Upper lobe of left lung (tissue), 6 donors: ENCODE measurements at regions not wholly inside any gene's neighbourhood (a gene's known extent, or its start where the extent isn't known, plus 50 kb on each side); places are given as distances from the start of the nearest gene placed in this dataset.

Source experiments
- ATAC-seq, 2 donors: fragments of 200-7000 bp; cut with Tn5 transposase; one replicate each; pipeline ENCODE4 v1.9.1; 2022; ENCODE audit warnings: mild to moderate bottlenecking in 2 of 2, moderate library complexity in 2 of 2; ENCODE audit not compliant: low FRiP score in 2 of 2
- DNase-seq, 2 donors: peaks; one replicate each; pipeline ENCODE4 v3.0.0-alpha.2; 2019 to 2020
- H3K27ac ChIP-seq, 4 donors: fragments of 200-600 bp; sonication (generic); one replicate each; pipeline ENCODE4 v1.5.1; 2016 to 2019
- H3K27me3 ChIP-seq, 4 donors: fragments of 200-600 bp; sonication (generic); one replicate each; pipeline ENCODE4 v1.5.1; 2017 to 2019
- H3K36me3 ChIP-seq, 4 donors: fragments of 200-600 bp; sonication (generic); one replicate each; pipeline ENCODE4 v1.5.1; 2016 to 2019
- H3K4me1 ChIP-seq, 4 donors: fragments of 200-600 bp; sonication (generic); one replicate each; pipeline ENCODE4 v1.5.1; 2018 to 2019
- H3K4me3 ChIP-seq, 4 donors: fragments of 200-600 bp; sonication (generic); one replicate each; pipeline ENCODE4 v1.5.1; 2017 to 2019; ENCODE audit warnings: mild to moderate bottlenecking in 2 of 4, moderate library complexity in 1 of 4
- H3K9me3 ChIP-seq, 4 donors: fragments of 200-600 bp; sonication (generic); one replicate each; pipeline ENCODE4 v1.5.1; 2018 to 2019
- CTCF ChIP-seq, 6 experiments: fragments of 450-650 bp in 4 of 6; fragments of 200-600 bp in 2 of 6; sonication (generic) in 2 of 6; IDR thresholded peaks; one replicate each; pipeline ENCODE4 v1.5.1; 2016 to 2019; ENCODE audit warnings: antibody characterized with exemption in 6 of 6
- EP300 ChIP-seq, 4 donors: sonication (generic); formaldehyde crosslinking; IDR thresholded peaks; one replicate each; pipeline ENCODE4 v1.5.1; 2017; ENCODE audit warnings: antibody characterized with exemption in 4 of 4, control low read depth in 2 of 4
- POLR2A ChIP-seq, 4 donors: fragments of 450-650 bp; IDR thresholded peaks; one replicate each; pipeline ENCODE4 v1.5.1; 2016 to 2017; ENCODE audit warnings: antibody characterized with exemption in 4 of 4, mild to moderate bottlenecking in 2 of 4
- POLR2AphosphoS5 ChIP-seq, 2 donors: sonication (generic); formaldehyde crosslinking; IDR thresholded peaks; one replicate each; pipeline ENCODE4 v1.5.1; 2017; ENCODE audit warnings: antibody characterized with exemption in 2 of 2
- WGBS, 2 donors: methylation state at CpG; one replicate each; pipeline ENCODE4 v1.1.5; 2017 to 2018; 5-methylcytosine and 5-hydroxymethylcytosine counted together
- donor health status: DM: no; HTN: no; CAD: no; lungs with moderate emphysema.
- donor health status: DM: no; HTN: yes; CAD: no; lungs with severe emphysema.

GRCh38 chr1:57722285-57722978 lies 298.6 kb upstream of the DAB1 start:
- Histone ChIP-seq H3K27ac (no peak overlapping the region), H3K4me1 (no peaks in the 10 kb centered on the region), H3K27me3 (no peaks in the 10 kb centered on the region), H3K36me3 (no peaks in the 10 kb centered on the region), H3K9me3 (no peaks in the 10 kb centered on the region), H3K4me3 (no peak overlapping the region)
- 67 to 72% methylated on average over 3 to 4 of the region's 4 CpGs for WGBS, 2 donors
- DNase-seq (no peak), ATAC-seq (no peak)
- no peak for TF ChIP-seq POLR2AphosphoS5 (IDR thresholded peaks at IDR 0.05)
- TF ChIP-seq EP300 (IDR thresholded peaks at IDR 0.05) = no peak
- TF ChIP-seq POLR2A (IDR thresholded peaks at IDR 0.05) = no peak
- TF ChIP-seq CTCF (IDR thresholded peaks at IDR 0.05) = no peak

GRCh38 chr1:57721001-57721400 lies 297.1 kb upstream of the DAB1 start:
- DNase-seq (no peak), ATAC-seq (no peak)
- H3K9me3 ChIP-seq = no peaks in the 10 kb centered on the region
- H3K36me3 ChIP-seq = no peaks in the 10 kb centered on the region
- H3K4me1 ChIP-seq = no peaks in the 10 kb centered on the region
- no peak for TF ChIP-seq EP300 (IDR thresholded peaks at IDR 0.05)
- no peak for TF ChIP-seq POLR2A (IDR thresholded peaks at IDR 0.05)
- TF ChIP-seq CTCF (IDR thresholded peaks at IDR 0.05) = no peak
- TF ChIP-seq POLR2AphosphoS5 (IDR thresholded peaks at IDR 0.05) = no peak
- H3K4me3 ChIP-seq = no peak overlapping the region
- no peaks in the 10 kb centered on the region for H3K27me3 ChIP-seq
- WGBS, 2 donors = 96 to 97% methylated on average over 2 of the region's 2 CpGs
- no peak overlapping the region for H3K27ac ChIP-seq

GRCh38 chr1:57719274-57719673 lies 295.4 kb upstream of the DAB1 start:
- TF ChIP-seq POLR2A (IDR thresholded peaks at IDR 0.05) = no peak
- TF ChIP-seq POLR2AphosphoS5 (IDR thresholded peaks at IDR 0.05) = no peak
- no peak for TF ChIP-seq EP300 (IDR thresholded peaks at IDR 0.05)
- no peak for TF ChIP-seq CTCF (IDR thresholded peaks at IDR 0.05)
- 25 to 29% methylated on average over 5 of the region's 5 CpGs for WGBS, 2 donors

GRCh38 chr1:57713501-57713900 lies 289.6 kb upstream of the DAB1 start:
- Histone ChIP-seq H3K36me3 (no peaks in the 10 kb centered on the region), H3K27me3 (no peaks in the 10 kb centered on the region), H3K4me1 (no peaks in the 10 kb centered on the region), H3K9me3 (no peaks in the 10 kb centered on the region), H3K27ac (no peak overlapping the region), H3K4me3 (no peak overlapping the region)
- DNase-seq = no peak
- no peak for ATAC-seq
- TF ChIP-seq CTCF (IDR thresholded peaks at IDR 0.05) (no peak), EP300 (IDR thresholded peaks at IDR 0.05) (no peak), POLR2A (IDR thresholded peaks at IDR 0.05) (no peak), POLR2AphosphoS5 (IDR thresholded peaks at IDR 0.05) (no peak)

More at GRCh38 chr1:57719274-57719673, 295.4 kb upstream of the DAB1 start:
- no peaks in the 10 kb centered on the region for H3K36me3 ChIP-seq
- H3K4me1 ChIP-seq = no peaks in the 10 kb centered on the region
- no peaks in the 10 kb centered on the region for H3K9me3 ChIP-seq
- H3K4me3 ChIP-seq = no peak overlapping the region
- H3K27me3 ChIP-seq = no peaks in the 10 kb centered on the region
- ATAC-seq (no peak), DNase-seq (no peak)
- no peak overlapping the region for H3K27ac ChIP-seq

- H3K4me1 ChIP-seq = no peaks in the 10 kb centered on the region
- ATAC-seq = no peak
- H3K36me3 ChIP-seq = no peaks in the 10 kb centered on the region
- TF ChIP-seq CTCF (IDR thresholded peaks at IDR 0.05) (no peak), EP300 (IDR thresholded peaks at IDR 0.05) (no peak)
- no peak for DNase-seq
- H3K27me3 ChIP-seq = no peaks in the 10 kb centered on the region
- 86 to 88% methylated on average over 2 of the region's 2 CpGs for WGBS, 2 donors
- H3K9me3 ChIP-seq = no peaks in the 10 kb centered on the region
- no peak overlapping the region for H3K27ac ChIP-seq
- no peak overlapping the region for H3K4me3 ChIP-seq
Measured at GRCh38 chr1:57712846-57713245, 289.0 kb upstream of the DAB1 start.
